Body of pancreas (tissue), 4 donors: ENCODE measurements at regions not wholly inside any gene's neighbourhood (a gene's known extent, or its start where the extent isn't known, plus 50 kb on each side); places are given as distances from the start of the nearest gene placed in this dataset.

Experiments used
- ATAC-seq: fragments of 150-250 bp; one replicate; pipeline ENCODE4 v1.9.1; 2016
- DNase-seq, 4 donors: peaks; one replicate each; pipeline ENCODE4 v3.0.0-alpha.2; 2019
- H3K27ac ChIP-seq, 4 donors: fragments of 200-600 bp; sonication (generic); 1 replicate in 3 of 4; 2 replicates in 1 of 4; pipeline versions ENCODE4 v1.5.1 to v1.6.1; 2016 to 2019; ENCODE audit warnings: mild to moderate bottlenecking in 1 of 4, mixed read lengths in 1 of 4, moderate library complexity in 1 of 4
- H3K27me3 ChIP-seq, 2 donors: fragments of 200-600 bp; sonication (generic); one replicate each; pipeline ENCODE4 v1.6.0; 2016; ENCODE audit warnings: mild to moderate bottlenecking in 1 of 2
- H3K36me3 ChIP-seq, 2 donors: fragments of 200-600 bp; sonication (generic); replicated peaks in 1 of 2; 2 replicates each; pipeline ENCODE4 v1.5.1; 2016; ENCODE audit warnings: low read depth in 2 of 2; ENCODE audit not compliant: insufficient read depth in 1 of 2
- H3K4me1 ChIP-seq: fragments of 200-600 bp; sonication (generic); one replicate; pipeline ENCODE4 v1.6.0; 2016
- H3K4me3 ChIP-seq, 2 donors: fragments of 200-600 bp; sonication (generic); 1 replicate in 1 of 2; 2 replicates in 1 of 2; pipeline ENCODE4 v1.5.1; 2016 to 2019
- H3K9me3 ChIP-seq, 3 donors: fragments of 200-600 bp; sonication (generic); 1 replicate in 2 of 3; 2 replicates in 1 of 3; pipeline ENCODE4 v1.5.1; 2016
- POLR2A ChIP-seq, 3 donors: fragments of 450-650 bp; IDR thresholded peaks; one replicate each; pipeline ENCODE4 v1.6.1; 2016; ENCODE audit warnings: antibody characterized with exemption in 3 of 3, mild to moderate bottlenecking in 2 of 3
- WGBS, 2 donors: methylation state at CpG; one replicate each; pipeline ENCODE4 v1.1.5; 2017; 5-methylcytosine and 5-hydroxymethylcytosine counted together
- intact Hi-C: fragments of 100-400 bp; cut with DNase I; formaldehyde crosslinking; loops from one replicate; pipeline ENCODE4 v1.15.1; 2023
- TF ChIP-seq, protein P1 (sequence below), 7 experiments: fragments of 450-650 bp in 4 of 7; fragments of 200-600 bp in 3 of 7; sonication (generic) in 3 of 7; IDR thresholded peaks; one replicate each; pipeline ENCODE4 v1.5.1; 2016 to 2019; ENCODE audit warnings: antibody characterized with exemption in 7 of 7

DNA sequence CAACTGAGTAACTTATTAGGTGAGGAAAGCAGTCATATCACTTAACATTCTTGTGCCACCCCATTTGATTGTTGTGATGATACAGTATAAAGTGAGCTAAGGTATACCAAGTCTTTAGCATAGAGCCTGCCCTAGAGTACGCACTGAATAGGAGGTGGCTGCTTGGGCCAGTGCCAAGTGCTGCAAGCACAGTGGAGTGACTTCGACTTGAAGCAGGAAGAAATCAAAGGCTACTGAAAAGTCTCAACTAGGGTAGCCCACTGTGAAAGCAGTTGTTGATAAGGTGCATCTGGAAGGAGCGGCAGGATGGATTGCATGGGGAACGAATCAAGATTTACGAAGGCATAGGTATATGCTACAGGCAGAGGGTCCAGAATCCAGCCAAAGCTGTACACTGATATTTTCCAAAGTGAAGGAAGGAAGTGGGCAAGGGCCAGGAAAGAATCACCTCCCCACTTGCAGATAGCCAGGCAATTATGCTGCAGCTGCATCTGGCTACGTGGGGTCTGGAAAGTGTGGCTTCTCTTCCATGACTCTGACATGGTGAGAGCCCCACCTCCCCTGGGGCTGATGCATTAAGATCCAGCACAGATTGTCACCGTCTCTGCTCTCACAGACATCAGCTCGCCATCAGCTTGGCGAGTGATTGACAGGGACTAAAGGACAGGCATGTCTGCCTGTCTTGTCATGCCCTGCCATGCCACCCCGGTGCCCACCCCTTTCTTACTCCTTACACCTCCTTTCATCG is 287.0 kb upstream of the PLXNA2 start:
- Histone ChIP-seq H3K9me3 (no peaks in the 10 kb centered on the region), H3K36me3 (no peaks in the 10 kb centered on the region), H3K4me1 (no peaks in the 10 kb centered on the region), H3K4me3 (no peak overlapping the region), H3K27me3 (no peaks in the 10 kb centered on the region), H3K27ac (no peak overlapping the region)
- no peak for ATAC-seq
- peak in 1 of 4 donors; percentile 22 for DNase-seq
- intact Hi-C loops, result no loop called here
- TF ChIP-seq, protein P1, sequence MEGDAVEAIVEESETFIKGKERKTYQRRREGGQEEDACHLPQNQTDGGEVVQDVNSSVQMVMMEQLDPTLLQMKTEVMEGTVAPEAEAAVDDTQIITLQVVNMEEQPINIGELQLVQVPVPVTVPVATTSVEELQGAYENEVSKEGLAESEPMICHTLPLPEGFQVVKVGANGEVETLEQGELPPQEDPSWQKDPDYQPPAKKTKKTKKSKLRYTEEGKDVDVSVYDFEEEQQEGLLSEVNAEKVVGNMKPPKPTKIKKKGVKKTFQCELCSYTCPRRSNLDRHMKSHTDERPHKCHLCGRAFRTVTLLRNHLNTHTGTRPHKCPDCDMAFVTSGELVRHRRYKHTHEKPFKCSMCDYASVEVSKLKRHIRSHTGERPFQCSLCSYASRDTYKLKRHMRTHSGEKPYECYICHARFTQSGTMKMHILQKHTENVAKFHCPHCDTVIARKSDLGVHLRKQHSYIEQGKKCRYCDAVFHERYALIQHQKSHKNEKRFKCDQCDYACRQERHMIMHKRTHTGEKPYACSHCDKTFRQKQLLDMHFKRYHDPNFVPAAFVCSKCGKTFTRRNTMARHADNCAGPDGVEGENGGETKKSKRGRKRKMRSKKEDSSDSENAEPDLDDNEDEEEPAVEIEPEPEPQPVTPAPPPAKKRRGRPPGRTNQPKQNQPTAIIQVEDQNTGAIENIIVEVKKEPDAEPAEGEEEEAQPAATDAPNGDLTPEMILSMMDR (IDR thresholded peaks at IDR 0.05), result no peak
- TF ChIP-seq POLR2A (IDR thresholded peaks at IDR 0.05), result no peak
- whole genome bisulfite sequencing, 2 donors, result 54 to 59% methylated on average over 11 of the region's 11 CpGs

DNA sequence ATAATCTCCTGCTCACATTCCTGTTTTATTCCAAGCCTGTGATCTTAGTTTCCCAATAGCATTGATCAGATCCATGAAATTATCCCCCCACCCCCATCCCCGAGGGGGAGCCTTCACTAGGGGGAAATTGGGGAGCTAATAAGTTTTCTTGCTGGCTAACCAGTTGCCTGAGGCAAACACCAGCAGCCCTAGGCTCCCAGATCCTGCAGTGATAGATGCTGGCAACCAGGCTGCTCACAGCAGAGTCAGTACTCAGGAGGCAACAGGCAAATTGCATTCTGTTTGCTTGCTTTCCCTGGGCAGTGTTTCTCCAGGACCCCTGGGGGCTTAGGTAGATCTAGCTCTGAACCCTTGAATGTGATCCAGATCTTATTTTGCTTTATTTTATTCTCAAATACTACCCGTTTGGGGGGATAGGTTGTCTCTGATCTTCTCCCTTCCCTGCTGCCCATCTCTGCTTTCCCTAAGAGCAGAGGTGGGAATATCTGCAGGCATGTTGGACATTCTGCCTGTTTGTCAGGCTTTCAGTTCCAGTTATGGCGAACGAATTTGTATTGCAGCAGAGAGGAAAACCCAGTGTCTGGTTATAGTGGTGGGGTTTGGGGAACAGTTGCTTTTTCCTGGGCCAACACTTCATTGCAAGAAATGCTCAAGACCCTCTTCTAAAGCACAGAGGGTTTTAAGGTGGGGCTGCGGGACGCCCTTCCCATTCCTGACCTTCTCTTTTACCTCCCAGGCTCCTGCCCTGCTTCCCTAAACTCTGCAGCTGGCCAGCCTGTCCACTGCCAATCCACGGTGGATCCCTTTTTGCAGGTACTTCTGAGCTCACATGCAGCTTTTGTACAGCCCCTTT is 289.8 kb upstream of the PLXNA2 start:
- Histone ChIP-seq H3K4me3 (no peak overlapping the region), H3K27ac (no peak overlapping the region), H3K36me3 (no peaks in the 10 kb centered on the region), H3K9me3 (no peaks in the 10 kb centered on the region), H3K27me3 (no peaks in the 10 kb centered on the region), H3K4me1 (no peaks in the 10 kb centered on the region)
- intact Hi-C loops, result no loop called here
- ATAC-seq (no peak), DNase-seq (no peak)
- no peak for TF ChIP-seq POLR2A (IDR thresholded peaks at IDR 0.05)
- TF ChIP-seq, protein P1 (IDR thresholded peaks at IDR 0.05), result no peak
- WGBS, 2 donors, result 60 to 65% methylated on average over 7 of the region's 7 CpGs

DNA sequence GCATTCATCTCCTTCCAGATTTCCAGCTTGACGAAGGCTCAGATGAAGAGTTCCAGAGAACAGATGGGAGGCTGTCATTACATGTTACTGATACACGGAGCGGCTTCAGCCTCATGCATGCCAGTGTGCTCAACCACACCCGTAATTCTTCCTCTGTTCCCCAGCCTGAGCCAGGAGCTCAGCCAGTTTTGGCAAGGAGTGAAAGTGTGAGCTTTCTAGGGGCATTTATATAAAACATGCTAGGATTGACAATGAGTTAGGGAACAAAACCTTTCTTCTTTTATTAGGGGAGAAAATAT is 290.4 kb upstream of the PLXNA2 start:
- H3K36me3 ChIP-seq, result no peaks in the 10 kb centered on the region
- ATAC-seq, result no peak
- H3K9me3 ChIP-seq, result no peaks in the 10 kb centered on the region
- WGBS, 2 donors, result 68 to 75% methylated on average over 4 of the region's 4 CpGs
- no peak for DNase-seq
- H3K27me3 ChIP-seq, result no peaks in the 10 kb centered on the region
- intact Hi-C loops, result no loop called here
- no peaks in the 10 kb centered on the region for H3K4me1 ChIP-seq
- H3K4me3 ChIP-seq, result no peak overlapping the region
- TF ChIP-seq, protein P1 (IDR thresholded peaks at IDR 0.05), result no peak
- no peak for TF ChIP-seq POLR2A (IDR thresholded peaks at IDR 0.05)
- H3K27ac ChIP-seq, result no peak overlapping the region

DNA sequence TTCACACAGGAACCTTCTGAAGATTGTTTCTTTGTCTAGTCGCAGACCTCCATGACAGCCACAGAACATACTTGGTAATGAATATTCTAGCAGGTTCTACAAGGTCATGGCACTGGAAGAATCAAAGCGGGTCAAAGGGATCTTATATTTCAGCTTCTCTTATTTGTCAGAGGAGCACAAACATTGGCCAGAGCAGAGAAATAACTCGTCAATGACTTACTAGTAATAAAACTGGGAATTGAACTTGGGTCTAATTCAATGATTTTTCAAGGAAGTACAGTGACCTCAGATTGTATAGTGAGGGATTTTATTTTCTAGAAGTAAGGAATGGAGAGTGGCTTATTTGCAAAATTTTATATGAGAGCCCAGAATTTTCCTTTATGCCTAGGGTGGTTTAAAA is 290.8 kb upstream of the PLXNA2 start:
- H3K9me3 ChIP-seq, result no peaks in the 10 kb centered on the region
- no peaks in the 10 kb centered on the region for H3K27me3 ChIP-seq
- TF ChIP-seq POLR2A (IDR thresholded peaks at IDR 0.05), result no peak
- TF ChIP-seq, protein P1 (IDR thresholded peaks at IDR 0.05), result no peak
- intact Hi-C loops, result no loop called here
- ATAC-seq, result no peak
- DNase-seq, result no peak
- H3K36me3 ChIP-seq, result no peaks in the 10 kb centered on the region
- no peaks in the 10 kb centered on the region for H3K4me1 ChIP-seq
- H3K4me3 ChIP-seq, result no peak overlapping the region
- WGBS, 2 donors, result 67 to 71% methylated on average over 3 of the region's 3 CpGs
- H3K27ac ChIP-seq, result no peak overlapping the region
